Activated T-cell treated with anti-CD3 and anti-CD28 coated beads, Interleukin-2, amount 50 U/mL, for 4 hours (primary cell): ENCODE measurements at regions not wholly inside any gene's neighbourhood (a gene's known extent, or its start where the extent isn't known, plus 50 kb on each side); places are given as distances from the start of the nearest gene placed in this dataset.

ENCODE experiments used
- ATAC-seq, 2 donors: fragments of 200-7000 bp; cut with Tn5 transposase; one replicate each; pipeline ENCODE4 v1.10.0; 2021
- DNase-seq: peaks from one replicate; pipeline ENCODE4 v3.0.0-alpha.2; 2020
- H3K27me3 Mint-ChIP-seq: one replicate; pipeline ENCODE4 v1.8.0; 2021; ENCODE audit warnings: low read depth, mixed read lengths
- H3K36me3 Mint-ChIP-seq: one replicate; pipeline ENCODE4 v1.8.0; 2022; ENCODE audit warnings: mixed read lengths; ENCODE audit not compliant: insufficient read depth
- H3K4me1 Mint-ChIP-seq: one replicate; pipeline ENCODE4 v1.8.0; 2021; ENCODE audit warnings: low read depth, mixed read lengths
- H3K4me3 Mint-ChIP-seq: one replicate; pipeline ENCODE4 v1.8.0; 2021; ENCODE audit warnings: mild to moderate bottlenecking, moderate library complexity, mixed read lengths
- H3K9me3 Mint-ChIP-seq: one replicate; pipeline ENCODE4 v1.8.0; 2021; ENCODE audit warnings: mixed read lengths

GRCh38 chr18:78741381-78742217 is 238.0 kb upstream of the SALL3 start:
- Mint-ChIP-seq H3K9me3 (no peaks in the 10 kb centered on the region), H3K36me3 (no peaks in the 10 kb centered on the region), H3K4me1 (no peaks in the 10 kb centered on the region), H3K27me3 (no peaks in the 10 kb centered on the region), H3K4me3 (no peak overlapping the region)
- DNase-seq: no peak
- ATAC-seq: no peak

GRCh38 chr18:78742218-78742745 is 237.3 kb upstream of the SALL3 start:
- Mint-ChIP-seq H3K27me3 (no peaks in the 10 kb centered on the region), H3K4me1 (no peaks in the 10 kb centered on the region), H3K4me3 (no peak overlapping the region), H3K9me3 (no peaks in the 10 kb centered on the region), H3K36me3 (no peaks in the 10 kb centered on the region)
- DNase-seq (no peak), ATAC-seq (no peak)

- Mint-ChIP-seq H3K27me3 (peaks cover 3% of the 10 kb centered on the region), H3K9me3 (no peaks in the 10 kb centered on the region), H3K36me3 (no peaks in the 10 kb centered on the region), H3K4me3 (no peak overlapping the region), H3K4me1 (no peaks in the 10 kb centered on the region)
- ATAC-seq (no peak), DNase-seq (no peak)
Measured at GRCh38 chr18:78743078-78743477, 236.5 kb upstream of the SALL3 start.

GRCh38 chr18:78751664-78752063 is 228.0 kb upstream of the SALL3 start:
- ATAC-seq (no peak), DNase-seq (no peak)
- no peaks in the 10 kb centered on the region for H3K36me3 Mint-ChIP-seq
- no peaks in the 10 kb centered on the region for H3K9me3 Mint-ChIP-seq
- no peak overlapping the region for H3K4me3 Mint-ChIP-seq
- no peaks in the 10 kb centered on the region for H3K4me1 Mint-ChIP-seq
- peaks cover 3% of the 10 kb centered on the region for H3K27me3 Mint-ChIP-seq

DNA sequence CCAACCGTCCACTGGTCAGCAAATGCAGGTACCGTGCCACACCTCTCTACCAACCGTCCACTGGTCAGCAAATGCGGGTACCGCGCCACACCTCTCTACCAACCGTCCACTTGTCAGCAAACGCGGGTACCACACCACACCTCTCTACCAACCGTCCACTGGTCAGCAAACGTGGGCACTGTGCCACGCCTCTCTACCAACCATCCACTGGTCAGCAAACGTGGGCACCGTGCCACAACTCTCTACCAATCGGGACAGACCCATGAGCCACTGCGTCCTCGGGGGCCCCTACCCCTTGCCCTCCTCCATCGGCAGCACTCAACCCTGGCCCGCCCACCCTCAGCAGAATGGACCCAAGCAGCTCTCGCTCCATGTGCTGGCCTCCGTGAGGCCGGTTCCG is 226.4 kb upstream of the SALL3 start:
- H3K27me3 Mint-ChIP-seq: no peaks in the 10 kb centered on the region
- DNase-seq (no peak), ATAC-seq (no peak)
- no peaks in the 10 kb centered on the region for H3K36me3 Mint-ChIP-seq
- no peak overlapping the region for H3K4me3 Mint-ChIP-seq
- H3K9me3 Mint-ChIP-seq: no peaks in the 10 kb centered on the region
- no peaks in the 10 kb centered on the region for H3K4me1 Mint-ChIP-seq

- H3K4me3 Mint-ChIP-seq: no peak overlapping the region
- no peaks in the 10 kb centered on the region for H3K9me3 Mint-ChIP-seq
- H3K36me3 Mint-ChIP-seq: no peaks in the 10 kb centered on the region
- no peak for DNase-seq
- no peak for ATAC-seq
- H3K27me3 Mint-ChIP-seq: no peaks in the 10 kb centered on the region
- no peaks in the 10 kb centered on the region for H3K4me1 Mint-ChIP-seq
Measured at GRCh38 chr18:78754311-78755043, 225.1 kb upstream of the SALL3 start.

DNA sequence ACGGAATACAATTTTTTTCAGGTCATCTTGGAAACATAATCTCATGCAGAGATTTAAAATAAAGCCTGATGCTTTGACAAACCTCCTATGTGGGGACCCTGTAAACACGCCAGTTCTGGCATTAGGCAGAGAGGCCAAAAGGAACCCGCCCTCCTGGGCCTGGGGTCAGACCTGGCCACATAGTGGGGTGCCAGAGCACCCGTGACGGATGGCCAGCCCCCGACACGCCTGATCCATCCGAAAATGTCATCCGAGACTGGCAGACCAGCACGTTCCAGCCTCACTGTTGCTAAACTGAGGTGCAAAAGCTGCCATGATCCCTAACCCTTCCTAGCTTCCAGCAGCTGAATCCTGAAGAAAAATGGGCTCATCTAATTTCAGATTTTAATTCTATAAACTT is 222.6 kb upstream of the SALL3 start:
- H3K4me3 Mint-ChIP-seq: no peak overlapping the region
- no peaks in the 10 kb centered on the region for H3K9me3 Mint-ChIP-seq
- ATAC-seq: no peak
- H3K27me3 Mint-ChIP-seq: no peaks in the 10 kb centered on the region
- no peak for DNase-seq
- H3K36me3 Mint-ChIP-seq: no peaks in the 10 kb centered on the region
- no peaks in the 10 kb centered on the region for H3K4me1 Mint-ChIP-seq

GRCh38 chr18:78758496-78758895 is 221.1 kb upstream of the SALL3 start:
- no peak for ATAC-seq
- Mint-ChIP-seq H3K36me3 (no peaks in the 10 kb centered on the region), H3K9me3 (peaks cover 5% of the 10 kb centered on the region), H3K27me3 (no peaks in the 10 kb centered on the region), H3K4me1 (no peaks in the 10 kb centered on the region), H3K4me3 (no peak overlapping the region)
- DNase-seq: no peak

DNA sequence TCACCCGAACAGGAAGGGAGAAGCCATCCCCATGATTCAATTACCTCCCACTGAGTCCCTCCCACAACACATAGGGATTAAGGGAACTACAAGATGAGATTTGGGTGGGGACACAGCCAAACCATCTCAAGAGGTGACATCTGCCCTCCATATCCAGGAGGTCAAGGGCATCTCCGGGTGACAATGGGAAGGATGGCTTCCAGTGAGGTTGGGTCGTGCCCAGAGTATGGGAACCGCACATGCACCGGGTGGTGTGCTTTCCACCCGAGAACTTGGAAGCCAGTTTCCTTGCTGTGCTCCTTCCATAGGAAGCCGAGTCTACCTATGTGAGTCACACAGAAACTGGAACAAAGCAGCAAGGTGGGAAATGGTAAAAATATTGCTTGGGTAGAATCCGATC is 216.9 kb upstream of the SALL3 start:
- H3K4me1 Mint-ChIP-seq: no peaks in the 10 kb centered on the region
- no peak for DNase-seq
- H3K36me3 Mint-ChIP-seq: no peaks in the 10 kb centered on the region
- peaks cover 5% of the 10 kb centered on the region for H3K9me3 Mint-ChIP-seq
- ATAC-seq: no peak
- no peaks in the 10 kb centered on the region for H3K27me3 Mint-ChIP-seq
- H3K4me3 Mint-ChIP-seq: no peak overlapping the region

DNA sequence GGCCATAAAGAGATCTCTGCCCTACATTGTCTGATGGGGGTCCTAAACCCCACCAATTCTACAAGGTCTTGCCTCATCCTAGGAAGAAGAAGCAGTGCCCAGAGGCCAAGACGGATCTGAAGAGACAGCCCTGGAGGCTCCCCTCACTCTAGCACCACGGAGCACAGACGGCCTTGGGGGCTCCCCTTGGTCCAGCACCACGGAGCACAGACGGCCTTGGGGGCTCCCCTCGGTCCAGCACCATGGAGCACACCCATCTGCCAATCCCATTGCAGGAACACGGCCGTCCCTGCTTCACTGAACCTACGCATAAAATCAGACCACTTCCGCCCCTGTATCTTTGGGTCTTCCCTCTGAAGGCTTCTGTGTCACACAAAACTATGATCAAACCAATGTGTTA is 215.1 kb upstream of the SALL3 start:
- no peaks in the 10 kb centered on the region for H3K4me1 Mint-ChIP-seq
- H3K9me3 Mint-ChIP-seq: peaks cover 5% of the 10 kb centered on the region
- ATAC-seq (no peak), DNase-seq (no peak)
- H3K36me3 Mint-ChIP-seq: no peaks in the 10 kb centered on the region
- H3K27me3 Mint-ChIP-seq: peaks cover 2% of the 10 kb centered on the region
- no peak overlapping the region for H3K4me3 Mint-ChIP-seq

DNA sequence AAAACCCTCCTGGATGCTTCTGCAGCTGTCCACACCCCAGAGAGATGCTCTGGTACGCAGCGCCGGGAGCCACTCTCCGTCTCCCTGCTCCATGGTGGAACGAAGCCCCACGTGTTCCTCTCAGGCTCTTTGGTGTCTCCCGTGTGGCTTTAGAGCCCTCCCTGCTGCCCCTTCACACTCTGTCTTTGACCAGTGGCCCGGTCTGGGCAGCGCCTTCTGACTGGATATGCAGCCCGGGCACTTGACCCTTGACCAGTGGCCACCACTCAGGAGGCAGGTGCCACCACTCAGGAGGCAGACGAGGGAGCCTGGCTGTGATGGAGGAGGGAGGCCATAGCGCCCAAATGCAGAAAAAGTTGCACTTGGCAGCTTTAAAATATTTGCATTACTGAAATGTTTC is 214.5 kb upstream of the SALL3 start:
- Mint-ChIP-seq H3K4me3 (no peak overlapping the region), H3K27me3 (peaks cover 3% of the 10 kb centered on the region), H3K36me3 (no peaks in the 10 kb centered on the region), H3K9me3 (peaks cover 5% of the 10 kb centered on the region), H3K4me1 (no peaks in the 10 kb centered on the region)
- no peak for DNase-seq
- ATAC-seq: no peak

DNA sequence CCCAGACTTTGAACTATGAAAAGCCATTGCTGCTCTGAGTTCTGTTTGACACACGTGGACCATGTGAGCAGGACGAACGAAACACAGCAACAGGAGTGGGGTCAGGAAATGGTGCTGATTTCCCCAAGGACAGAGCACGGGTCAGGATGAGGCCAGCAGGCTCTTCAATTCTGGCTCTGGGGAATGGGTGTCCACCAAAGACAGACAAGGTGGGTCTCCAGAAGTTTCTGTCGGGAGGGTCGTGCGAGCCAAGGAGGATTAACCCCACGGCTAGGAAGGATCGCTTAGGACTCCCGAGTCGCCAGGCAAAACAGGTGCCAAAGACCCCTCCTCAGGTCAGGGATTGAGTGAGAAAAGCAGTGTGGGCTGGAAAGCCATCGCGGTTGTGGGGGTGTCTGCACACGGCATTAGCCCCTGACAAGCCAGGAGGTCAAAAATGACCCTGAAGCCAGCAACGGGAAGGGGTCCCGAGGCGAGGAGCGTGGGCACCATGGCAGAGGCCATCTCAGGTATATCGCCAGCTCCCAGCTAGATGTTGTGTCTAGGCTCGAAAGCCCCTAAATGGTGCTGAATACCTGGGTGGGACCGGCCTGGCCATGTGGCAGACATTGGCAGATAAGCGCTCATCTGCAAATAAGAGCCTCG is 213.9 kb upstream of the SALL3 start:
- Mint-ChIP-seq H3K36me3 (no peaks in the 10 kb centered on the region), H3K9me3 (peaks cover 5% of the 10 kb centered on the region), H3K27me3 (peaks cover 3% of the 10 kb centered on the region)

GRCh38 chr18:78766651-78767533 is 212.7 kb upstream of the SALL3 start:
- Mint-ChIP-seq H3K4me3 (no peak overlapping the region), H3K4me1 (no peaks in the 10 kb centered on the region), H3K36me3 (no peaks in the 10 kb centered on the region), H3K27me3 (peaks cover 3% of the 10 kb centered on the region), H3K9me3 (peaks cover 5% of the 10 kb centered on the region)
- ATAC-seq: no peak
- no peak for DNase-seq

More for the DNA sequence above, 213.9 kb upstream of the SALL3 start:
- ATAC-seq (no peak), DNase-seq (no peak)
- no peaks in the 10 kb centered on the region for H3K4me1 Mint-ChIP-seq
- H3K4me3 Mint-ChIP-seq: no peak overlapping the region

DNA sequence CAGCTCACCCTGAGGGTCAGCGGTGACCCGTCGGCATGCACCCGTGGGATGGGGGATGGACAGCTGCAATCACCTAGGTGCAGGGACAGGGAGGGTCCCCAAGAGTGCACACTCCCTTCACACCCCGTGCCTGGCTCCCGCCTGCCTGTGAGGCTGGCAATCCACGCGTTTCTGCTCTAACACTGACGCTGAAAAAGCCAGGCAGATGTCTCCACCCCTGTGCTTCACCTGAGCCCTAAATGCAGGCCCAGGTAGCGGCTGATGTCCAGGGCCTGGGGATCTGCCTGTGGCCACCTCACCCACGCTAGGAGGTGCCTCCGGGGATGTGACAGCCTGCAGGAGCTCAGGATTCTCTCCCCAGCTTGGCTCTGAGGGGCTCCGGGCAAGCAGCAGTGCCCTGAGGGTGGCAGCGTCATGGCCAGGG is 212.0 kb upstream of the SALL3 start:
- Mint-ChIP-seq H3K36me3 (no peaks in the 10 kb centered on the region), H3K9me3 (peaks cover 5% of the 10 kb centered on the region), H3K27me3 (peaks cover 3% of the 10 kb centered on the region), H3K4me3 (no peak overlapping the region), H3K4me1 (no peaks in the 10 kb centered on the region)
- ATAC-seq: no peak
- no peak for DNase-seq
